GM21825 (cell line): ENCODE measurements at regions not wholly inside any gene's neighbourhood (a gene's known extent, or its start where the extent isn't known, plus 50 kb on each side); places are given as distances from the start of the nearest gene placed in this dataset.
"Not testable (repeated sequence)": the region's sequence is repeated elsewhere in the genome, so short reads cannot be mapped to it uniquely, and the experiment has no call there.

ENCODE experiments used
- ATAC-seq: cut with Tn5 transposase; IDR thresholded peaks from one replicate; pipeline ENCODE4 v1.9.1; 2021; ENCODE audit warnings: mild to moderate bottlenecking, moderate library complexity; ENCODE audit not compliant: unreplicated experiment

DNA sequence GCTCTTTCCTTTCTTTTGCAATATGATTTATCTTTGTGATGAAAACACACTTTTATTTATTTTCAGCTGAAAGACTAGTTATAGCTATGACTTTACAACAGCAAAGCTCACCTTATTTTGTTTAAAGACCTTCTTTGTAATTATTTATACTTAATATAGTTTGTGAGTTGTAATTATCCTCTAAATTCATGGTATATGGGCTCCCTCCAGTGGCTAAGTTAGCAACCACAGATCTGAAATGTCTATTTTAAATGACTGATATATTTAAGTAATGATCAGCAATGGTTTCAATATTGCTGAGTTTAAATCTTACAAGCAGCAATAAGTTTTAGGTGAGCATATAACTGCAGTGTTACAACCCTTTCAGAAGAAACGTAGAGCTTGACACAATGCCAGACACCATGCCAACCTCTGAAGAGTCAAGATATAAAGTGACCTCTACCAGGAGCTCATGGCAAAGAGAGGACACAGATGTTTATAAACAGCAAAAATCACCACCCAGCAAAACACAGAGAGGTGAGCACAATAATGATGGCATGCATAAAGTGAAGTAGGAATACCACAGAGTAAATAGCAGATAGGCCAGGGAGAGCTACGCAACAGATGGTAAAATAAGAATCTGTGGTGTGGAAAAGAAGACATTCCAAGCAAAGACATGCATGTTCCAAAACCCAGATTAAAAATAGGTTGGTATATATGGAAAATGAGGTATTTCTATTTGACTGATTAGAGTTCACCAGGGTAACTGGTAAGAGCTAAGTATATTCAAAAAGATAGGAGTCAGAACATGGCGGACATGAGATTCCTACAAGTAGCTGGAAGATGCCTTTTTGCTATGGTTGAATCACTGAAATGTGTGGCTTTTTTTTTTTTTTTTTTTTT, 143.7 kb upstream of the ZNF385D start:
- no peak for ATAC-seq

DNA sequence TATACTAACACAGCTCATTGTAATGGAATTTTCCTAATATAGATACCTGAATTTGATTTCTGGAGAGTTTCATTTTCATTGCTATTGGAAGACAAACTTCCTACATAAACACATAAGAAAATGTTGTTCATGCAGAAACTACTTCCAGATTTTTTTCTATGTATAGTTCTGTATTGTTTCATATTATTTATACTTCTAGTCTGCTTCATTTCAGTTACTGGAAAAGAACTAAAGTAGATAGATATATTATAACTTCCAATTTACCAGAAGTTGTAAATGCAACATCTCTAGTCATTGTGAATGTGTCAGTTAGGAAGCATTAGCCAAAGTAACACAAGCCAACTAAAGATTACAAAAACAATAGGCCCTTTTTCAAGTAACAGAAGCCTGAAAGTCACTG, 147.3 kb upstream of the ZNF385D start:
- no peak for ATAC-seq

DNA sequence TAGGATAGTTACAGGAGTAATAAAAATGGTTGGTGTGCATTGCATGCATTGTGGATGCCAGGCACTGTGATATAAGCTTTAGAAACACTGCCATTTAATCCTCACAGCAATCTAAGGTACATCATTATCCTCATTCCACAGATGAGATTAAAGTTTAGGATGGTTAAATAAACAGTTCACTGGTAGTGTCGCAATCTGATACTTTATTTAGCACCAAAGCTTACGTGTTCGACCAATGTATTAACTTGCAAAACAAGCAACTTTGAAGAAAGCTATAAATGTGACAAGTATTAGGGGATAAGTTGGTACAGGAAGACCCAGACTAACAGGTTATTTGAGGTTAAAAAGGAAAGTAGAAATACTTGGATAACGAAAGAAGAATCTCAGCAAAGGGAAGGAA, 150.5 kb upstream of the ZNF385D start:
- no peak for ATAC-seq

DNA sequence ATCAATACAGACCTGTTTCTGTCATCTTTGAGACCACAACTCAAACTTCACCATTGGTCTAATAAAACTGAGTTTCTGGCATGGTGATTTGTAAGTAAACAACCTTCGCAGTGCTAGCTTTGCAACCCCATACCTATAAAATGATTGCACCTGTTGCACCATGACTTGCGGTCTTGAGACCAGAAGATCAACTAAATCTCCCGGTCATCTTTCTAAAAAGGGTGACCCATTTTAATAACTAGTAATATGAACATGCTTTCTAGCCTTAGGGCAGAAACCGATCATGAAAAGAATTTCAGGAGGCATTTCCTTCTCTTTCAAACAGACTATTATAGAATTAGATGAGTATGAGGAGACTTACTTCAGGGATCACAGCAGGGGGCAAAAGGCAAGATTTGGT, 151.9 kb upstream of the ZNF385D start:
- ATAC-seq = no peak

DNA sequence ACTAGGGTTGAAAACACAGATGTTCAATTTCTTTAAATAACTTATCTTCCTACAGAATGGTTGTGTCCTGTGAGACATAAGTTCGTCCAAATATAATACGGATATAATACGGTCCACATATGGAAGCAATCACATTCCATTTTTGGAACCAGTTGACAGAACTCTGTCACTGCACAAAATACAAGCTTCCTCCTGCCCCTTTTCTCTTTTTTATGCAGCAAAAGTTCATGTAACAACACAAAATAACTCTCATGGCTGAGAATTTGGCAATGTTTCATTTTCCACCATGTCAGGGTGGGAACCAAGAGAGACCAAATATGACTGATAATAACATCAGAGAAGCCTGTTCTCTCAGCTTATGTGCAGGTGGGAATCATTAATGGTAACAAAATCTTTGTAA, 158.1 kb upstream of the ZNF385D start:
- no peak for ATAC-seq

DNA sequence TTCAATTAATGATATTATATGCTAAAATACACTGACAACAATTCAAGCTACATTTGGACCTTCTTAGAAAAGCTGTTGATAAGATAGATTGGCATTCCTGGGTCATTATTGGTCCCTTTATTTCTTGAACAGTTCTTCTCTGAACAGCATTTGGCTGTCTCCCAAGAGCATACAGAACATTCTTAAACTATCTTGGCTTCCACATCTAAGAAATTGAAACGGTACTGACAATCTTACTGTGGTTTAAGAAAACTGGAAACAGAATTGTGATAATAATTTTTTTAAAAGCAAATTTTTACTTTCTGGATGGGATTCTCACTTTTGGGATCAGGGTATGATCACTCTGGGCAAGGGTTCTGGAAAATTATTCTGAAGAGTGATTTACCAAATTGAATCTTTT, 161.7 kb upstream of the ZNF385D start:
- no peak for ATAC-seq

DNA sequence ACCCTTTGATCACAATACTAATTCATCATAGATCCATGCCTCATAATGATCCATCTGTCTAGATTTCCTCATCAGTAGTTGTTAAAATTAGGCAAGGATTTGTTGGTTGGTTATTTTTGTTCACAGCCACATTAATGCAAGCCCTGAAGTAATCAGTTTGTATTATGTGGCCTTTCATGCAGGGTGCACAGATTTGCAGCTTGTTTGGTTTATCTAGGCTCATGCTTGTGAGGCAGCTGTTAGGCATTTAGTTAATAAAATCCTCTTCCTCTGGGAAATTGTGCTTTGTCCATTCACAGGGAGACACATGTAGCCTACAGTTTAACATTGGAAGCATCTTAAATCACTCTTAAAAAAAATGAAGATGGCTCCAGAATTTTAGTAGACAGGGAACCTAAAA, 162.8 kb upstream of the ZNF385D start:
- no peak for ATAC-seq

DNA sequence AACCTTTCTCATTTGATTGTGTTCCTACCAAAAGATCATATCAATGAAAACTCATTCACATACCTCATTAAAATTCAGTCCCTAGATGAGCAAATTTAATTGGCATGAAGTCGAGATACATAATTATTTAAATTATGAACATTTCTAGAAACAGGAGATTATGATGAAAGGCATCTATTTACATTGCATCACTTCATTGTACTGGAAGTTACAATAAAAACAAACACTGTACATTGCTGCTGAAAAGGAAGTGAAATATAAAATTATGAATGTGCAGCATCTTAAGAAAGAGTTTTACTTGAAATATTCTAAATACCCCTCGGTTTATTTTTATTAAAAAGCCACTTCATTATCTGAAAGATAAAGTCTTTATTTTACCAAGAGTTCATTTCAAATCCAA, 163.4 kb upstream of the ZNF385D start:
- ATAC-seq = no peak

DNA sequence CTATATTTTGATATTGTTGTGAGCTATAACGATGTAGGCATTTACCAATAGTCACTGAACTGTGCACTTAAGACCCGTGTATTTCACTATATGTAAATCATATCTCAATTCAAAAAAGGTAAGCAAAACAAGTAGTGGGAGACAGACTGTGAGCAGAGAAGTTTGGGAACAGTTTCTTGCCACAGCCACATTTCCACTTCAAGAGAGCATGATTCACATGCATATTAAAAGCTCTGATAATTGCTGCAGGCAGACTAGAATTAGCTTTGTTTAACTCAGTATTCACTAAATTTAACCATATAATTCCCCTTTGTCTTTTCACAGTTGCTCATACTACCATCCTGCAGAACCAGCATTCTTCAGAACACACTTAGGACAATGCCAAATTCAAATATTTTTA, 168.4 kb upstream of the ZNF385D start:
- ATAC-seq = no peak

DNA sequence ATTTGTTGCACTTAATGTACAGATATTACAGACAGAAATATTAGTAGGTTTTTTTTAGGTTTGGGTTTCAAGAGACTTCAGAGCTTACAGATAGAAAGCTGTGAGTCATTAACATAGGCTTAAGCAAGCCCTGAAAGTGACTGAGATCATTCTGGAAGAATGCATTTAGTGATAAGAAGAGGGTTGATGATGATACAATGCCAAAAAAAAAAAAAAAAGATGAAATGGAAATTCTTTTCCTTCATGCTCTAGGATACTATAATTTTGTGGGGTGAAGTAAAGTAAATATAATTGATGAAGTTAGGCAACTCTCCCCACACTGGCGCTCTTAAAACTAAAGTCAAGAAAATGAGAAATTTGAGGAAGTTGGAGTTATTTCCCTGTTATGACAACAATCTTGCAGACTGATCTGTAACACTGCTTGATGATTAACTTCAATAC, 169.4 kb upstream of the ZNF385D start:
- no peak for ATAC-seq

DNA sequence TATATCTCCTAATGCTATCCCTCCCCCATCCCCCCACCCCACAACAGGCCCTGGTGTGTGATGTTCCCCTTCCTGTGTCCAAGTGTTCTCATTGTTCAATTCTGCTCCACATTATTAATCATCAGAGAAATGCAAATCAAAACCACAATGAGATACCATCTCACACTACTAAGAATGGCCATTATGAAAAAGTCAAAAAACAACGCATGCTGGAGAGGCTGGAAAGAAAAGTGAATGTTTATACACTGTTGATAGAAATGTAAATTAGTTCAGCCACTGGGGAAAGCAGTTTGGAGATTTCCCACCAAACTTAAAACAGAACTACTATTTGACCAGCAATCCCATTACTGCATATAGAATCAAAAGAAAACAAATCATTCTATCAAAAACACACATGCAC, 172.1 kb upstream of the ZNF385D start:
- ATAC-seq = not testable (repeated sequence)

DNA sequence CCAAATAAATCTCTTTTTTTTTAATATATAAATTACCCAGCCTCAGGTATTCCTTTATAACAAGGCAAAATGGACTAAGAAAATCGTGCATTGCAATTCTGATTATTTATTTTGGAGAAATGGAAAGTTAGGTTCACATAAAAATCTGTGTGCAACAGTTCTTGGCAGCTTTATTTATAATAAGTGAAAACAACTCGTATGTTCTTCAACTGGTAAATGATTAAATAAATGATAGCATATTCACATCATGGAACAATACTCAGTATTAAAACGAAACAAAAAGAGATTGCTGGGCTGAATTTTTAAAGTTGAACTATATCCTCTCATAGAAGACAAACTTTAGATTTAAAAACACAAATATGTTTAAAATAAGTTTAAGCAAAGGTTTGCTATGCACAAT, 176.3 kb upstream of the ZNF385D start:
- no peak for ATAC-seq

DNA sequence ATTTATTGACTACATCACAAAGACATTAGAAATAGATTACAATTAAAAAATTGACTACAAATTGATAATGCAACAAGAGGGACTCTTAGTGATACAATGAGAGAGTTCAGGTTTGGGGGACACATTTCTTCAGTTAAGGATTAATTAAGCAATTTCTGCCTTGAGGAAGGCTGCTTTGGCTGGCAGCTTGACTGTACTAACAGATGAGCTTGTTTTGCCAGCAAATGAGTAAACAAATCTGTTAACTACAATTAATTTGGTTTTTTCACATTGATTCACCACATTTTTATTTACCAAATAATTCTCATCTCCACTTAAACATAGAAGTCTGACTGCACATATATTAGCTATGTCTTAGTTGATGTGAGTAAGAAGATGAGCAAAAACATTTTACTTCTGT, 183.6 kb upstream of the ZNF385D start:
- ATAC-seq = no peak

DNA sequence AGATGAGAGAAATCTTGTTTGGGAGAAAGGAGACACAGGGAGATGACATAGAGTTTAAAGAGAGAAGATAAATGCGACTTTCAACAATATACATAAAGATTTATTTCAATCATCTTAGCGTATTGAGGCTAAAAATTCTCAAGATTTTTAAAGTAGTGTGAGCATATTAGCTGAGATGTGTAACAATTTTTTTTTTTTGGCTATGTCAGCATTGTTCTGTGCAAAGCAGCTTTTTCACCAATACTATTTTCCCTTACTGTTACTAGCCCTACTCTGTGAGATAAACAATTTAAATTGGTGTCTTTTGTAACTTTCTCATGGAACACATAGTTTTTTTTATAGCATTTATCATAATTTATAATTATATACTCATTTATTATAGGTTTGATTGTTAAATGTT, 185.2 kb upstream of the ZNF385D start:
- no peak for ATAC-seq

DNA sequence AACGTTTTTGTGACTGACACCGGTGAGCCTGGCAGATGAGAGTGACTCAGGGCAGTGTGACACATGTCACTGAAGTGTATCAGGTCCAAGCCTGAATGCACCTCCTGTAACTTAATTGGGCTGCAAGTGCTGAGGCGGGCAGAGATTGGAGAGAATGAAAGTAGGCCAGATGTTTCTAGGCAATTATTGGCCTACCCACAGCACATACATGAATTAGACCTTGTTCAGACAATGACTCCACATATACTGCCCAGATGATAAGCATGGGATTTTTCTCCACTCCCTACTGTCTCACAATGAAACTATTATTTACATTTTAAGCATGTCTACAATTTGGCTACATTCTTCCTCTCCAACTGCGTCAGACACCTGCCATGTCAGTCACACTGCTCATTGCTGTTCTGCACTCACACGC, 187.3 kb upstream of the ZNF385D start:
- ATAC-seq = no peak

DNA sequence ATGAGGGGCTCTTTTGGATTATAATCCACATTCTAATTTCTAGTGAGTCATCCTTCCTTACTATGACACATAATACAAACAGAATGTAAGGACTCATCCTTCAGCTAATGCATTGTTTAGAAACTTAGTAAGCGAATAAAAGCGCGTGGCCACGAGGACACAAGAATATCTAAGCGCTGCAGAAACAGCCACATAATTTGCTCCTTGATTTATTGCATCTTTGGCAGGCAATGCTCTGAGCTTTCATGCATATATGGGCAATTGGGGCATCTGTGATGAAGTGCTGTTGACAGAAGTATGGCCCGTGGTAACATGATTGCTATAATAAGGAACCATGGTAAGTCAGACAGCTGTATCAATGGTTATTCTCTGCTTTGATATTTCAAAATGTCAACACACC, 191.3 kb upstream of the ZNF385D start:
- ATAC-seq = no peak

DNA sequence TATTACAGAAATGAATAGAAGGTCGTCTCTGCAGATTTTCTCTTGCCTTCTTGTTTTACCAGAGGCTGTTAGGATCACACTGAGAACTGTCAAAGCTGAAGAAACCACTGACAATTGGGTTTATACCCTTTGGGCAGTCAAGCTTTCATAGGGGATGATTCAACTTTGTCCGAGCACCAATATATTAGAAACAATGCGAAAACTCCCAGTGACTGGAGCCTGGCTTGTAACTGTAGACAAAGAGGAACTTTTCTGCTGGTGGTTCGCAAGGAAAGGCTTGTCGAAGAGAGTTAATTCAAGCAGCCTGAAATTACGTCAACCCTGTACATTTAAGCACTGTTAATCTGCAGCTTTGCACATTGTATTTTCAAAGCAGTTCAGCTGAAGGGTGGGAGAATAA, 193.2 kb upstream of the ZNF385D start:
- ATAC-seq = no peak

DNA sequence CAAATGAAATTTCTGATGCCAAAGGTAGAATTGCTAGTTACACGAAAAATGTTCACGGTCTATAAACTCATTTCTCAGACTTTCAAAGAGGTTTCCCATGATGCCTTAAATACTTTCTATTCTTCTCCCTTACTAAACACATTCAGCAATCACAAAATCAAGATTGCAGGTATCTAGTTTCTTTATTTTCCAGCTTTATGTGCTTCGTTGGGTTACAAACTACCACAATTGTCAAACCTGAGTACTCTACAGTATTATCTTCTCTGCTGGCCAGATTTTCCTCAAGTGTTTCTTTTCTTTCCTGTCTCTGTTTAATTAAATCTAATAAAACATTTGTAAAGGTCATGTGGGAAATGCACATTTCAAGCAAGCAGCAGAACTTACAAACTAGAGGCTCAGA, 201.8 kb upstream of the ZNF385D start:
- ATAC-seq = no peak

DNA sequence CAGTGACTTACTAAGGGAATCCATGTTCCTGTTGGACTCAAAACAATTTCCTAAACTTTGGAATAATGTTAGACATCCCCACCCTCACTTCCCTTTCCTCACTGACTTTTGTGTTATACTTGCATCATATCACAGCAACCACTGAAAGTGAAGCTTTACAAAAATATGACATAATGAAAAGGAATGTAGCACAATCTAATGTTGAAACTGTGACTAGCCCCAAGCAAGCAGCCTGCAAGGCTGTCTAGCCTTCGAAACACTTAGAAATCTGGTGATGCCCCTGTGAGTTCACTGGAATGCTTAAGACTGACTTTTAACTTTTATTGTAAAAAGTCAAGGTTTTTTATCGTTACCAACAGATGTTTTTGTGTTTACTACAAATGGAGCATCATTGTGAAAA, 203.7 kb upstream of the ZNF385D start:
- ATAC-seq = no peak

DNA sequence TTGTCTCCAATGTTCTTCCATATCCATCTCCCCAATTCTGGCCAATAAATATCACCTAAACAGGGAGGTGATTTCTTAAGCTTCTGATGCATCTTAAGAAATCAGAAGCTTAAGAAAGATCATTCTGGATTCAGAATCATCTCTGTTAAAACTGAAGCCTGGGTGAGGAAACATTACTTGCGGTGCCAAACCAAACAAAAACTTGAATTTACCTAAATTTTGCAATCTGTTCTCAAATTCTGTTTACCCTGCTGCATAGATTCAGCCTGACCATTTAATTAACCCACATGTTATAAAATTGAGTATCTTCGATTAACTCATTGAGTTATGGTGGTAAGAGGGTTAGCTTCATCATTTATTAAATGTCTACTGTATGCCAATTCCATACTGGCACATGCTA, 204.4 kb upstream of the ZNF385D start:
- no peak for ATAC-seq

DNA sequence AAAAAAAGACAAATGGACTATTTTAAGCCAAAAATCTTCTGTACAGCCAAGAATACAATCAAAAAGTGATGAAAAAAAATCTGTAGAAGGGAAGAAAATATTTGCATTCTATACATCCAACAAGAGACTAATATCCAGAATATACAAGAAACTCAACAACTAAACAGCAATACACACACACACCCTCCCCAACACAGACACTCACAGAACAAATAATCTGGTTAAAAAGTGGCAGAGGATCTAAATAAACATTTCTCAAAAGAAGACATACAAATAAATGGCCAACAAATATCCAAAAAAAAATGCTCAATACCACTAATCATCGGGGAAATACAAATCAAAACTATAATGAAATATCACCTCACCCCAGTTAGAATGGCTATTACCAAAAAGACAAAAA, 209.0 kb upstream of the ZNF385D start:
- ATAC-seq = no peak

DNA sequence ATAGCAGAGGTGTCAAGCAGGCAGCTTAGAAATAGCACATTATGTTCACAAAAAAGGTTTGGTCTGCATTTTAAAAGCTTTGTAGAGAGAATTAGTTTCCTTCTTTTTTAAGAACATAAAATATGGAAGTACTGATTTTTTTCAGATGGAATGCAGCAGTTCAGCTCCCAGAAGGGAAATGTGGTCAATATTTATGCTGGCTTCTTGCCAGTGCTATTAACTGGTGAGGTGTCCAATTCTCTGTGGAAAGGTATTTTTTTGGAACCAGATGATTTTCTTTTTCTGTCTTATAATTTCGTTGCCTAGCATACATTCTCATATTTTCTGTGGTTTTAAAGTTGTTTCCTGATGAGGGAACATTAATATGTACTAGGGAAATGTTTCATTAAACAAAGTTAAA, 211.4 kb upstream of the ZNF385D start:
- no peak for ATAC-seq

DNA sequence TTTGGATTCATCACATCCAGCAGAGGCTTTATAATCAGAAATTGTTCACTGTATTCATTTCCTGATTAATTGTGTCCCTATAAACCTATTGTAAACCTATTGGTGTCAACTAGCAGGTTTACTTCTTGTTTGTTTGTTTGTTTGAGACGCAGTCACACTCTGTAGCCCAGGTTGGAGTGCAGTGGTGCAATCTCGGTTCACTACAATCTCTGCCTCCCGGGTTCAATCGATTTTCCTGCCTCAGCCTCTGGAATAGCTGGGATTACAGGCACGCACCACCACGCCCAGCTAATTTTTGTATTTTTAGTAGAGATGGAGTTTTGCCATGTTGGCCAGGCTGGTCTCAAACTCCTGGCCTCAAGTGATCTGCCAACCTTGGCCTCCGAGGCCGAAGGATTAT, 215.4 kb upstream of the ZNF385D start:
- not testable (repeated sequence) for ATAC-seq
